Neural crest cell (in vitro differentiated cells): ENCODE measurements at regions not wholly inside any gene's neighbourhood (a gene's known extent, or its start where the extent isn't known, plus 50 kb on each side); places are given as distances from the start of the nearest gene placed in this dataset.

Source experiments
- DNase-seq: peaks from one replicate; pipeline ENCODE4 v3.0.0; 2021; ENCODE audit warnings: low read depth, mixed read lengths, low spot score
- H3K27ac Mint-ChIP-seq: one replicate; pipeline ENCODE4 v1.8.0; 2021; ENCODE audit warnings: mild to moderate bottlenecking, mixed read lengths; ENCODE audit not compliant: unreplicated experiment
- H3K27me3 Mint-ChIP-seq: 2 replicates; pipeline ENCODE4 v1.8.0; 2021; ENCODE audit warnings: low read depth, mild to moderate bottlenecking, mixed read lengths
- H3K36me3 Mint-ChIP-seq: 2 replicates; pipeline ENCODE4 v1.8.0; 2021; ENCODE audit warnings: low read depth, mild to moderate bottlenecking, mixed read lengths
- H3K4me1 Mint-ChIP-seq: 2 replicates; pipeline ENCODE4 v1.8.0; 2021; ENCODE audit warnings: mixed read lengths
- H3K4me3 Mint-ChIP-seq: one replicate; pipeline ENCODE4 v1.8.0; 2021; ENCODE audit warnings: mild to moderate bottlenecking, mixed read lengths
- H3K9me3 Mint-ChIP-seq: 2 replicates; pipeline ENCODE4 v1.8.0; 2021; ENCODE audit warnings: mixed read lengths
- CTCF ChIP-seq: fragments of 200-600 bp; sonication (generic); conservative IDR thresholded peaks from 2 replicates; pipeline ENCODE4 v1.5.0; 2021; ENCODE audit warnings: antibody characterized with exemption, mild to moderate bottlenecking

- Mint-ChIP-seq H3K27me3 (no peaks in the 10 kb centered on the region), H3K27ac (no peak overlapping the region), H3K4me3 (no peak overlapping the region), H3K9me3 (peaks cover 3% of the 10 kb centered on the region), H3K36me3 (no peaks in the 10 kb centered on the region), H3K4me1 (peaks cover 3% of the 10 kb centered on the region)
- TF ChIP-seq CTCF: no peak
- no peak for DNase-seq
These were observed 192.0 kb downstream of the ALDH8A1 start for GRCh38 chr6:134757911-134758361.

GRCh38 chr6:134756374-134757025 lies 193.4 kb downstream of the ALDH8A1 start:
- no peak overlapping the region for H3K27ac Mint-ChIP-seq
- H3K36me3 Mint-ChIP-seq: no peaks in the 10 kb centered on the region
- TF ChIP-seq CTCF: no peak

GRCh38 chr6:134754013-134754690 lies 195.7 kb downstream of the ALDH8A1 start:
- H3K9me3 Mint-ChIP-seq: no peaks in the 10 kb centered on the region
- H3K27ac Mint-ChIP-seq: no peak overlapping the region
- TF ChIP-seq CTCF: no peak
- no peaks in the 10 kb centered on the region for H3K27me3 Mint-ChIP-seq
- DNase-seq: no peak
- no peaks in the 10 kb centered on the region for H3K36me3 Mint-ChIP-seq
- no peaks in the 10 kb centered on the region for H3K4me1 Mint-ChIP-seq
- no peak overlapping the region for H3K4me3 Mint-ChIP-seq

More at GRCh38 chr6:134756374-134757025, 193.4 kb downstream of the ALDH8A1 start:
- Mint-ChIP-seq H3K4me1 (peaks cover 3% of the 10 kb centered on the region), H3K4me3 (no peak overlapping the region), H3K27me3 (no peaks in the 10 kb centered on the region), H3K9me3 (peaks cover 3% of the 10 kb centered on the region)
- DNase-seq: no peak

GRCh38 chr6:134753001-134753400 lies 196.9 kb downstream of the ALDH8A1 start:
- no peaks in the 10 kb centered on the region for H3K36me3 Mint-ChIP-seq
- H3K27me3 Mint-ChIP-seq: no peaks in the 10 kb centered on the region
- no peak overlapping the region for H3K27ac Mint-ChIP-seq
- no peak for DNase-seq
- no peaks in the 10 kb centered on the region for H3K9me3 Mint-ChIP-seq
- H3K4me1 Mint-ChIP-seq: peaks cover 5% of the 10 kb centered on the region
- H3K4me3 Mint-ChIP-seq: no peak overlapping the region
- TF ChIP-seq CTCF: no peak

GRCh38 chr6:134752445-134752844 lies 197.5 kb downstream of the ALDH8A1 start:
- no peak for TF ChIP-seq CTCF
- Mint-ChIP-seq H3K36me3 (no peaks in the 10 kb centered on the region), H3K27me3 (no peaks in the 10 kb centered on the region), H3K4me3 (no peak overlapping the region), H3K27ac (no peak overlapping the region), H3K9me3 (no peaks in the 10 kb centered on the region), H3K4me1 (peaks cover 5% of the 10 kb centered on the region)
- no peak for DNase-seq
